ENCODE measurements at regions not wholly inside any gene's neighbourhood (a gene's known extent, or its start where the extent isn't known, plus 50 kb on each side); places are given as distances from the start of the nearest gene placed in this dataset.

GRCh38 chr5:82330530-82331270 is 52.5 kb upstream of the RPS23 start:
- Histone ChIP-seq H3K4me3 (ENCODE audit: low read length) (no peak overlapping the region), H3K4me2 (ENCODE audit: low read length) (no peak overlapping the region), H3K36me3 (ENCODE audit: insufficient read depth, low read length) (no peaks in the 10 kb centered on the region), H3K27me3 (ENCODE audit: control insufficient read depth, insufficient read depth, low read length) (no peaks in the 10 kb centered on the region), H3K9me3 (replicated peaks; ENCODE audit: low read length) (no peaks in the 10 kb centered on the region), H3K4me1 (ENCODE audit: control insufficient read depth, insufficient read depth, low read length) (peaks cover 37% of the 10 kb centered on the region), H3K9ac (ENCODE audit: low read depth, low read length) (no peak overlapping the region)

DNA sequence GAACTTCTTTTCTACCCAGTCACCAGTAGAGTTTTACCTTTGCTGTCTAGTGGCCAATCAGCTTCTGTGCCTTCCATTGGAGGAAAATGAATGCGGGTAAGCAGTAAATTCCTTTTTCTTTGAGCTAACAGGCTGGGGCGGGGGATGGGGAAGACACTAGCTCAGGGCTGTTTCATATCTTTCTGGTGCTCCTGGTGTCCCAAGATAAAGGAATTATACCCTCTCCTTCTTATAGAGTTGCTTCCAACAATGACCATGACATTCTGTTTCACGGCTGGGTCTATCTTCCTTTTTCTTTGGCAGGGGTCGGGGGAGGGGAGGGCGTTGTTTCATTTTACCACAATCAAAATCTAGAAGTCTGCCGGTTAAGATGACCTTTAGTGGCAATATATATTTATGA is 51.2 kb upstream of the RPS23 start:
- Histone ChIP-seq H3K36me3 (ENCODE audit: insufficient read depth, low read length) (no peaks in the 10 kb centered on the region), H3K27me3 (ENCODE audit: control insufficient read depth, insufficient read depth, low read length) (no peaks in the 10 kb centered on the region), H3K4me3 (ENCODE audit: low read length) (no peak overlapping the region), H3K9ac (ENCODE audit: low read depth, low read length) (no peak overlapping the region), H3K4me2 (ENCODE audit: low read length) (no peak overlapping the region), H3K4me1 (ENCODE audit: control insufficient read depth, insufficient read depth, low read length) (peaks cover 24% of the 10 kb centered on the region), H3K9me3 (replicated peaks; ENCODE audit: low read length) (no peaks in the 10 kb centered on the region)

Data from skeletal muscle satellite cell (primary cell).